ENCODE measurements at regions not wholly inside any gene's neighbourhood (a gene's known extent, or its start where the extent isn't known, plus 50 kb on each side); places are given as distances from the start of the nearest gene placed in this dataset.

GRCh38 chr3:124258057-124258500 is 266.2 kb upstream of the ROPN1 start:
- TF ChIP-seq CTCF (IDR thresholded peaks at IDR 0.05) (no peak), POLR2AphosphoS5 (IDR thresholded peaks at IDR 0.05) (no peak), POLR2A (IDR thresholded peaks at IDR 0.05) (no peak)

All from stomach (tissue), 4 donors.